Cardiac fibroblast (primary cell): ENCODE measurements at regions not wholly inside any gene's neighbourhood (a gene's known extent, or its start where the extent isn't known, plus 50 kb on each side); places are given as distances from the start of the nearest gene placed in this dataset.
"Not testable (repeated sequence)": the region's sequence is repeated elsewhere in the genome, so short reads cannot be mapped to it uniquely, and the experiment has no call there.

ENCODE experiments used
- DNase-seq, 2 donors: peaks; one replicate each; pipeline versions ENCODE4 v3.0.0 to v3.0.0-alpha.2; 2010; ENCODE audit warnings: low read depth in 2 of 2
- H3K4me3 ChIP-seq, 2 donors: replicated peaks in 1 of 2; 1 replicate in 1 of 2; 2 replicates in 1 of 2; pipeline ENCODE4 v1.5.1; 2011; ENCODE audit warnings: low read depth in 2 of 2, low read length in 2 of 2, mild to moderate bottlenecking in 2 of 2, moderate library complexity in 1 of 2

DNA sequence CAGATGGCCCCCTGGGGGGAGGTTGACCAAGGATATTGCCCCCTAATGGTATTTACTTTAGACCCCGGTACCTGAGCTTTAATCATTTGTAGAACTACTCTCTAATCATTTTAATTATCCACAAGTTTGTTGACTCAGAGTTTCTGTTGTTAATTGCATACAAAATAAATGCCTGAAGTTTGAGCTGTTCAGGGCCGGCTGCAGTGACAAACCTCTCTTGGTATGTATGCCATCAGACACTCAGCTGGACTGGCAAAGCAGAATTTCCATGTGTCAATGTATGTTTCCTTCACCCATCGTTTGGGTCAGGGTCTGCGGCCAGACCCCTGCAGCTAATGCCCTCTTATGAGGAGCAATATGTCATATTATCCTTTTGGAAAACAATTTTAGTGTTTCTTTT lies 1624.2 kb downstream of the CDY2B start:
- not testable (repeated sequence) for H3K4me3 ChIP-seq, DNase-seq
